ENCODE measurements at regions not wholly inside any gene's neighbourhood (a gene's known extent, or its start where the extent isn't known, plus 50 kb on each side); places are given as distances from the start of the nearest gene placed in this dataset.
A peak's percentile ranks its signal among the peaks of the same experiment; 100 is the strongest.
"Not testable (repeated sequence)": the region's sequence is repeated elsewhere in the genome, so short reads cannot be mapped to it uniquely, and the experiment has no call there.

- no peak for DNase-seq
Observed at GRCh38 chr12:58009405-58010195, 68.2 kb downstream of the ATP23 start.

GRCh38 chr12:58011676-58012075 lies 70.3 kb downstream of the ATP23 start:
- DNase-seq = no peak

DNA sequence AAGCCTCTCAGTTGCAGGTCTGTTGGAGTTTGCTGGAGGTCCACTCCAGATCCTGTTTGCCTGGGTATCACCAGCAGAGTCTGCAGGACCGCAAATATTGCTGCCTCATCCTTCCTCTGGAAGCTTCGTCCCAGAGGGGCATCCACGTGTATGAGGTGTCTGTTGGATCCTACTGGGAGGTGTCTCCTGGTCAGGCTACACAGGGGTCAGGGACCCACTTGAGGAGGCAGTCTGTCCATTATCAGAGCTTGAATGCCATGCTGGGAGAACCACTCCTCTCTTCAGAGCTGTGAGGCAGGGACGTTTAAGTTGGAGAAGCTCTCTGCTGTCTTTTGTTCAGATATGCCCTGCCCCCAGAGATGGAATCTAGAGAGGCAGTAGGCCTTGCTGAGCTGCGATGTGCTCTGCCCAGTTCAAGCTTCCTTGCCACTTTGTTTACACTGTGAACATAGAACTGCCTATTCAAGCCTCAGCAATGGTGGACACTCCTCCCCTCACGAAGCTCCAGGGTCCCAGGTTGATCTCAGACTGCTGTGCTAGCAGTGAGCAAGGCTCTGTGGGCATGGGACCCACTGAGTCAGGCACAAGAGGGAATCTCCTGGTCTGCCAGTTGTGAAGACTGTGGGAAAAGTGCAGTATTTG lies 81.1 kb downstream of the ATP23 start:
- not testable (repeated sequence) for DNase-seq

- no peak for DNase-seq
Observed at GRCh38 chr12:58025431-58025830, 84.1 kb downstream of the ATP23 start.

GRCh38 chr12:58026426-58026825 lies 85.1 kb downstream of the ATP23 start:
- DNase-seq = no peak

DNA sequence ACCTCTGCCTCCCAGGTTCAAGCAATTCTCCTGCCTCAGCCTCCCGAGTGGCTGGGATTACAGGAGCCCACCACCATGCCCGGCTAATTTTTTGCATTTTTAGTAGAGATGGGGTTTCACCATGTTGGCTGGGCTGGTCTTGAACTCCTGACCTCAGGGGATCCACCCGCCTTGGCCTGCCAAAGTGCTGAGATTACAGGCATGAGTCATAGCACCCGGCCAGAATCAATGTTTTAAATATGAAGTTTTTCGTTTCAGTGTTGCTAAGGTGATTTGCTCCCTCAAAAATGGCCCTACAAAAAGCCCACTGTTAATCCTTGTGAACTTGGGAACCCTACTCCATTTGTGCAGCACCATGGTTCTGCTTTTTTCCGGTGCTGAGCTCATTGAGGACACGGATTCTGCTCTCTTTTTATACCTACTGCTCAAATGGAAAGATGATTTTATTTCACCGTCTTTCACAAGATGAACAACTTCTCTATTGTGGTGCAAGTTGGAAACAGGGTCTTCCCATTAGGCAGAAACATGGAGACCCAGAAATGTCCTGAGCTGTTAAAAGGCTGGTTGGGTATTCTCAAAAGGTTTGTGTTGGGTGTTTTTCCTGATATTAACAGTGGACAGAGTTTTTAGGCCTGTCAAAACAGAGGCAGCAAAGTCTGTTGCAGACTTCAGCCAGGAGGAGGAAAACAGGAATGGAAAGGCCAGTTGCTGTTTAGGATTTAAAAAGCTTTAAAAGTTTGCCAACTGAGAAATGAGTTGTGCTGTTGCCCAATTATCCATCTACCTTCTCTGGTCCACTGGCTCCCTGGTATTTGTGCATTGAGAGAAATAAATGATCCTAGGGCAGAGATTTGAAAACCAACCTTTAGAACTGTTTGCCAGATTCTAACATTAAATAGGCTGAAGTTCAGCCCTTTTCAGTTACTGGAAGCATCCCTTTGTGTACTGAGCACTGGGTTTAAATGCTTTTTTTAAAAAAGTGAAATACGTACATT lies 85.8 kb downstream of the ATP23 start:
- DNase-seq = no peak

DNA sequence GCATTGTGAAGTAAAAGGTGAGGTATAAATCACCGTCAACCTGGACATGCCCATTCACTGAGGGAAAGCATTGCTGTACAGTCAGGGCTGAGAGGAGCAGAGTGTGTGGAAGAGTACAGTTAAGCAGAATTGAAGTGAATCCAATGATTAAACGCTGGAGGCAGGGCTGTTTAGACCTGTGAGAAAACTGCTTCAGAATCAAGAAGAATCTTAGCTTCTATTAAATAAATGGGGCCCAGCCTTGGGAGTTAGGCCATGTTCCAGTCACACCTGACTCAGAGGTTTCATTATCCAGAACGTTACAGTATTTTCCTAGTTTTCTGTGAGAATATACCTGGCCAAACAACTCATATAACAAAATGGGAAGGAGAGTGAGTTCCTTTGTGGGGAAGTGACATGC lies 86.9 kb downstream of the ATP23 start:
- no peak for DNase-seq

- no peak for DNase-seq
Observed at GRCh38 chr12:58029260-58029659, 87.9 kb downstream of the ATP23 start.

DNA sequence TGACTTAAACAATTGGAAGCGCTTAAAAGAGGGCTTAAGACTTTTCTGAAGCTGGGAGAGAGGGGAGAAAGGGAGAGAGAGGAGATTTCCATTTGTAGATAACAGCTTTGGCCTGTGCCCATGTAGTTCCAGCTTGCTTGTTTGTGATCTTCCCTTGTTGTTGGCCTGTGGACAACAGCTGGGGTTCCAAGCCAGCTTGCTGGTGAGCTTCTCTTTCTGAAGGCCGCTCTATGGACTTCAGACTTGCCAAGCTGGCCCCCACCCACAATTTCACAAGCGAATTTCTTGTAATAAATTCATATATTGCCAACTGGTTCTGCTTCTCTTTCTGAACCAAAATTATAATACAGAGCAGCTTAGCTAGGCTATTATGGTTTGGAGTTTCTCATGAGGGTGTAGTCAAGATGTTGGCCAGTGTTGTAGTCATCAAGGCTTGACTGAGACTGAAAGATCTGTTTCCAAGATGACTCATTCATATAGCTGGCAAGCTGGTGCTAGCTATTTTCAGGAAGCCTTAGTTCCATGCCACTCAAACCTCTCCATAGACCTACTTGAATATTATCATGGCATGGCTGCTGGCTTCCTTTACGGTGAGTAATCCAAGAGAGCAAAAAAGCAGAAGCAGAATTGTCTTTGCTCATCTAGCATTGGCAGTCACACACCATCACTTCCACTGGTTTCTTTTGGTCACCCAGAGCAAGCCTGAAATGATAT lies 89.4 kb downstream of the ATP23 start:
- no peak for DNase-seq

GRCh38 chr12:58032156-58032555 lies 90.8 kb downstream of the ATP23 start:
- no peak for DNase-seq

- DNase-seq = no peak
Observed at GRCh38 chr12:58033831-58034230, 92.5 kb downstream of the ATP23 start.

DNA sequence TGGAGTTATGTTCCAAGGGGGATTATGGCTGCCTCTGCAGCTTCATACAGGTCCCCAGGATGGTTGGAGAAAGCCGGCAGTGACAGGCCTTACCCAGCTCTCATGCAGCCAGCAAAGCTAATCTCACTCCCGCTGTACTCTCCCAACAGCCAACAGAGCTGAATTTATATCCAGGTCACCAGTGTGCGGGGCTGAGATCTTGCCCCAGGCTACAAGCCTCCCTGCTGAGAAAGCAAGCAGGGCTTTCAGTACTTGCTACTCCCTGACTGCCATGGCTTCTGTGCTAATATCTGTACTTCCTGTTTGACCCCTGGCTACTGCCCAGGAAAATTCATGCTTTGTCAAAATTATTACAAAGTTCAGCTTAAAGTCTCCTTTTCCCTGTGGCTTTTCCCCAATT lies 92.9 kb downstream of the ATP23 start:
- peak; percentile 5 for DNase-seq

- no peak for DNase-seq
Observed at GRCh38 chr12:58034712-58035111, 93.3 kb downstream of the ATP23 start.

GRCh38 chr12:58041441-58041840 lies 100.1 kb downstream of the ATP23 start:
- no peak for DNase-seq

GRCh38 chr12:58044966-58045365 lies 103.6 kb downstream of the ATP23 start:
- no peak for DNase-seq

DNA sequence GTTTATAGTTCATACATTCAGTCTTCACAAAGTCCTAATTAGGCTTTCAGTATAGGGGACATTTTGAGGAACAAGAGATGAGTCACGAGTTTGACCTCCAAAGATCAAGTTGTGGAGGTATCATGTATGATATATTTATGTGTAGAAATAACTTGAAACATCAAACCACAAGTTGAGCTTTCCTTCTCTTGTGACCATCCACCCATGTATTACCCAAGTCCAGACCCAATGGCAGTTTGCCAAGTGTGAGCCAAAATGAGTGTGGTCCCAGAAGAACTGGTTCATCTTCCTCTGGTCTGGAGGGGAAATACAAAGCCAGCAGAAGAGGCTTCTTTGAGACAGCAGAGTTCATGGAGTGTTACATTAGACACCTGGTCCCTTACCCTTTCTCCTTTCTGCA lies 104.9 kb downstream of the ATP23 start:
- DNase-seq = no peak

GRCh38 chr12:58051378-58051777 lies 110.0 kb downstream of the ATP23 start:
- no peak for DNase-seq

DNA sequence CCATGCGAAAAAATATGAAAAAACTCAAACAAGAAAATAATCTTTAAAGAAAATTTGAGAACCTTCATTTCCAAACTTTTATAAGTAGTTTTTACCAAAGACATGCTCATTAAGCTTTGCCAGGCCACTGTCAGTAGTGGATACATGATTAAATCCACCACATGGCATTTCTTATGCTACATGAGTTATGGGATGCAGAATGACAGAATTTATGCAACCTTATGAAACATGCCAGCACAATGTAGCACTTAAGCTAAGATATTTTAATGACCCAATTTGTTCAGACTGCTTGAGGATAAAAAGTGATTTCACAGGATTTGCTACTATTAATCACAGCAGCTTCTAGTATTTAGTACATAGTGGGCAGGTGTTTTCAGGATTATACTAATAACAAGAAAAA lies 123.3 kb downstream of the ATP23 start:
- no peak for DNase-seq

- peak; percentile 5 for DNase-seq
Observed at GRCh38 chr12:58066296-58066695, 124.9 kb downstream of the ATP23 start.

GRCh38 chr12:58067610-58068387 lies 126.4 kb downstream of the ATP23 start:
- no peak for DNase-seq

- DNase-seq = no peak
Observed at GRCh38 chr12:58068706-58069105, 127.3 kb downstream of the ATP23 start.

Measured in dermis blood vessel endothelial cell (primary cell).